ENCODE measurements at regions not wholly inside any gene's neighbourhood (a gene's known extent, or its start where the extent isn't known, plus 50 kb on each side); places are given as distances from the start of the nearest gene placed in this dataset.
"Not testable (repeated sequence)": the region's sequence is repeated elsewhere in the genome, so short reads cannot be mapped to it uniquely, and the experiment has no call there.

GRCh38 chr5:92302356-92302755, 919.2 kb upstream of the ARRDC3 start:
- TF ChIP-seq, protein P1, sequence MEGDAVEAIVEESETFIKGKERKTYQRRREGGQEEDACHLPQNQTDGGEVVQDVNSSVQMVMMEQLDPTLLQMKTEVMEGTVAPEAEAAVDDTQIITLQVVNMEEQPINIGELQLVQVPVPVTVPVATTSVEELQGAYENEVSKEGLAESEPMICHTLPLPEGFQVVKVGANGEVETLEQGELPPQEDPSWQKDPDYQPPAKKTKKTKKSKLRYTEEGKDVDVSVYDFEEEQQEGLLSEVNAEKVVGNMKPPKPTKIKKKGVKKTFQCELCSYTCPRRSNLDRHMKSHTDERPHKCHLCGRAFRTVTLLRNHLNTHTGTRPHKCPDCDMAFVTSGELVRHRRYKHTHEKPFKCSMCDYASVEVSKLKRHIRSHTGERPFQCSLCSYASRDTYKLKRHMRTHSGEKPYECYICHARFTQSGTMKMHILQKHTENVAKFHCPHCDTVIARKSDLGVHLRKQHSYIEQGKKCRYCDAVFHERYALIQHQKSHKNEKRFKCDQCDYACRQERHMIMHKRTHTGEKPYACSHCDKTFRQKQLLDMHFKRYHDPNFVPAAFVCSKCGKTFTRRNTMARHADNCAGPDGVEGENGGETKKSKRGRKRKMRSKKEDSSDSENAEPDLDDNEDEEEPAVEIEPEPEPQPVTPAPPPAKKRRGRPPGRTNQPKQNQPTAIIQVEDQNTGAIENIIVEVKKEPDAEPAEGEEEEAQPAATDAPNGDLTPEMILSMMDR (IDR thresholded peaks at IDR 0.05), result not testable (repeated sequence)
- TF ChIP-seq POLR2A (IDR thresholded peaks at IDR 0.05), result not testable (repeated sequence)

Data from heart left ventricle (tissue), 13 donors.